KMS-11 (cell line): ENCODE measurements at regions not wholly inside any gene's neighbourhood (a gene's known extent, or its start where the extent isn't known, plus 50 kb on each side); places are given as distances from the start of the nearest gene placed in this dataset.

Source experiments
- H2AFZ ChIP-seq: fragments of 200-600 bp; sonication (generic); 2 replicates; pipeline ENCODE4 v1.6.1; 2016; ENCODE audit warnings: antibody characterized with exemption, mixed run types, low read depth
- H3K27ac ChIP-seq: fragments of 200-600 bp; sonication (generic); 2 replicates; pipeline ENCODE4 v1.6.1; 2016; ENCODE audit warnings: mild to moderate bottlenecking, mixed run types
- H3K27me3 ChIP-seq: fragments of 200-600 bp; sonication (generic); 2 replicates; pipeline ENCODE4 v1.6.1; 2017; ENCODE audit warnings: mild to moderate bottlenecking, low read depth, mixed run types, moderate library complexity; ENCODE audit not compliant: insufficient read depth
- H3K36me3 ChIP-seq: fragments of 200-600 bp; sonication (generic); 2 replicates; pipeline ENCODE4 v1.6.1; 2017; ENCODE audit warnings: mild to moderate bottlenecking, mixed run types; ENCODE audit not compliant: insufficient read depth
- H3K4me1 ChIP-seq: fragments of 200-600 bp; sonication (generic); 2 replicates; pipeline ENCODE4 v1.6.1; 2016; ENCODE audit warnings: mild to moderate bottlenecking, low read depth, mixed run types; ENCODE audit not compliant: poor library complexity, severe bottlenecking
- H3K4me2 ChIP-seq: fragments of 200-600 bp; sonication (generic); 2 replicates; pipeline ENCODE4 v1.7.0; 2016; ENCODE audit warnings: mild to moderate bottlenecking, mixed run types
- H3K4me3 ChIP-seq: fragments of 200-600 bp; sonication (generic); IDR thresholded peaks from 2 replicates; pipeline ENCODE4 v1.6.1; 2017; ENCODE audit warnings: low read depth, low read length, mixed read lengths; ENCODE audit not compliant: insufficient read depth
- H3K79me2 ChIP-seq: fragments of 200-600 bp; sonication (generic); 2 replicates; pipeline ENCODE4 v1.6.1; 2016; ENCODE audit warnings: low read depth, mixed run types; ENCODE audit not compliant: insufficient read depth
- H3K9ac ChIP-seq: fragments of 200-600 bp; sonication (generic); 2 replicates; pipeline ENCODE4 v1.6.1; 2016; ENCODE audit warnings: mild to moderate bottlenecking, mixed run types
- H4K20me1 ChIP-seq: fragments of 200-600 bp; sonication (generic); 2 replicates; pipeline ENCODE4 v1.6.1; 2016; ENCODE audit warnings: mild to moderate bottlenecking, mixed run types; ENCODE audit not compliant: insufficient read depth
- TF ChIP-seq, protein P1 (sequence below): fragments of 200-600 bp; sonication (generic); conservative IDR thresholded peaks from 2 replicates; pipeline ENCODE4 v1.6.1; 2017; ENCODE audit warnings: low read depth, mild to moderate bottlenecking, antibody characterized with exemption, low read length, moderate library complexity, mixed read lengths

DNA sequence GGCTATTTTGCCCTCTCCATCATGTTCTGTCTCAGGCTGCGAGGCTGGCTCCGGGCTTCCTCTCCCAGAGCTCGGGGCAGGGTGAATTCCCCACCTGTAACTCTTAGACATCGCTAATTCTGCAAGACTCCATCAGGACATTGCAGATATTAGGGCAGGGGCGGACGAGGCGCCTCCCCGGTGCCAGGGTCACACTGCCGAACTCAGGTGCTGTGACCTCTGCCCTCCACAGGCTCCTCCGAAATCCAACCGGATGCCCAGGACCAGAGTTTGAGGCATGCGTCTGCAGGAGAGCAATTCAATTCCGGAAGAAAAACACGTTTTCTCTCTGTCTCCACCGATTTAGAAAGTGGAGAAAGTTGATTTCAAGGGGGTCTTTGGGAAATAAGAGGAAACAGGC, 542.7 kb downstream of the BRD1 start:
- Histone ChIP-seq H3K9ac (no peak overlapping the region), H3K36me3 (no peaks in the 10 kb centered on the region), H3K27ac (no peak overlapping the region), H3K4me3 (no peak overlapping the region), H3K4me1 (no peaks in the 10 kb centered on the region), H4K20me1 (no peaks in the 10 kb centered on the region), H2AFZ (no peak overlapping the region), H3K79me2 (no peaks in the 10 kb centered on the region), H3K4me2 (no peak overlapping the region), H3K27me3 (no peaks in the 10 kb centered on the region; the same call in 1 of the 2 replicates)
- TF ChIP-seq, protein P1, sequence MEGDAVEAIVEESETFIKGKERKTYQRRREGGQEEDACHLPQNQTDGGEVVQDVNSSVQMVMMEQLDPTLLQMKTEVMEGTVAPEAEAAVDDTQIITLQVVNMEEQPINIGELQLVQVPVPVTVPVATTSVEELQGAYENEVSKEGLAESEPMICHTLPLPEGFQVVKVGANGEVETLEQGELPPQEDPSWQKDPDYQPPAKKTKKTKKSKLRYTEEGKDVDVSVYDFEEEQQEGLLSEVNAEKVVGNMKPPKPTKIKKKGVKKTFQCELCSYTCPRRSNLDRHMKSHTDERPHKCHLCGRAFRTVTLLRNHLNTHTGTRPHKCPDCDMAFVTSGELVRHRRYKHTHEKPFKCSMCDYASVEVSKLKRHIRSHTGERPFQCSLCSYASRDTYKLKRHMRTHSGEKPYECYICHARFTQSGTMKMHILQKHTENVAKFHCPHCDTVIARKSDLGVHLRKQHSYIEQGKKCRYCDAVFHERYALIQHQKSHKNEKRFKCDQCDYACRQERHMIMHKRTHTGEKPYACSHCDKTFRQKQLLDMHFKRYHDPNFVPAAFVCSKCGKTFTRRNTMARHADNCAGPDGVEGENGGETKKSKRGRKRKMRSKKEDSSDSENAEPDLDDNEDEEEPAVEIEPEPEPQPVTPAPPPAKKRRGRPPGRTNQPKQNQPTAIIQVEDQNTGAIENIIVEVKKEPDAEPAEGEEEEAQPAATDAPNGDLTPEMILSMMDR: no peak

DNA sequence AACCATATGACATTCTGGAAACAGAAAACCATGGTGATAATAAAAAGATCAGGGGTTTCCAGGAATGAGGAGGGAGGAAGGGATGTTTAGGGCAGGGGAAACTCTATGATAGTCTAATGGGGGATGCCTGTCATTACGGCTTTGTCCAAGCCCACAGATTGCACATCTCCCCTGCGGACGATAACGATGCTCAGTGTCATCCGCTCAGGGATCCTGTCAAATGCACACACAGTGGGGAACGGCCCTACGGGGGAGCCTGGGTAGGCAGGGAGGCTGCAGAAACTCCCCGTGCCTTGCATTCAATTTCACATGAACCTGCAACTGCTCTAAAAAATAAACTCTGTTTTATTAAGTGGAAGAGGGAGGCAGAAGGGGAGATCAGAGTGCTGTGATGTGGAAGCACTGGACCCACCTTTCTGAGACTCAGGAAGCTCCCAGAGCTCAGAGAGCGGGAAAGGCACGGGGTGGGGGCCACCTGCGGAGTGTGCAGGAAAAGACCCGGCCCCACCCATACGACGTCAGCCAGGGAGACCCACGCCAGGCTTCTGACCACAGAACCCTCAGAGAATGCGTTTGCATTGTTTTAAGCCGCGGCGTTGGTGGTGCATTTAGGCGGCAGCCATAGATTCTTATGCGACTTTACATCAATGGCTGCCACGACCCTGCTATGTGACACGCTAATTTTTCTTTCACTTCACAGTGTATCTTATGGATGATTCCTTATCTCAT, 543.5 kb downstream of the BRD1 start:
- no peaks in the 10 kb centered on the region for H3K79me2 ChIP-seq
- H3K4me2 ChIP-seq: no peak overlapping the region
- no peaks in the 10 kb centered on the region for H4K20me1 ChIP-seq
- no peak overlapping the region for H3K4me3 ChIP-seq
- no peak overlapping the region for H3K9ac ChIP-seq
- H3K36me3 ChIP-seq: no peaks in the 10 kb centered on the region
- no peak overlapping the region for H3K27ac ChIP-seq
- no peak overlapping the region for H2AFZ ChIP-seq
- TF ChIP-seq, protein P1: no peak
- H3K4me1 ChIP-seq: no peaks in the 10 kb centered on the region
- H3K27me3 ChIP-seq: no peaks in the 10 kb centered on the region; the same call in 1 of the 2 replicates

DNA sequence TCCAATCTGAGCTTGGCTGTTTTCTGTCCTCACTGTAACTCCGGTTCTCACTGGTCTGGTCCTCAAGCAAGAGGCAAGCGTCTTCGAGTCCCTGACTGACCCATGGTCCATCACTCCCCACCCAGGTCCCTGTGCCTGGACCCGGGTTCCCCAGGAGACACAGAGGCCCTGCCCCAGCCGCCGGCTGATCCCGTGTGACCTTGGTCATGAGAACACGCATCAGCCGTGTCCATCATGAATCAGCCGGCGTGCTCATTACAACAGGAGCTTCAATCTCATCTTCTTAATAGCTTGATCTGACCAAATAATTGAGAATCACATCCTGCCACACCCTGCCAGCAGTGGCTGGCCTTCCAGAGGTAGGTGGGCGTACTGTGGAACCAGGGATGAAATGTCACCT, 545.1 kb downstream of the BRD1 start:
- Histone ChIP-seq H3K27ac (no peak overlapping the region), H3K36me3 (no peaks in the 10 kb centered on the region), H3K4me3 (no peak overlapping the region), H3K27me3 (no peaks in the 10 kb centered on the region; the same call in 1 of the 2 replicates), H3K4me1 (no peaks in the 10 kb centered on the region), H2AFZ (no peak overlapping the region), H3K4me2 (no peak overlapping the region), H3K79me2 (no peaks in the 10 kb centered on the region), H4K20me1 (no peaks in the 10 kb centered on the region), H3K9ac (no peak overlapping the region)
- TF ChIP-seq, protein P1: no peak

DNA sequence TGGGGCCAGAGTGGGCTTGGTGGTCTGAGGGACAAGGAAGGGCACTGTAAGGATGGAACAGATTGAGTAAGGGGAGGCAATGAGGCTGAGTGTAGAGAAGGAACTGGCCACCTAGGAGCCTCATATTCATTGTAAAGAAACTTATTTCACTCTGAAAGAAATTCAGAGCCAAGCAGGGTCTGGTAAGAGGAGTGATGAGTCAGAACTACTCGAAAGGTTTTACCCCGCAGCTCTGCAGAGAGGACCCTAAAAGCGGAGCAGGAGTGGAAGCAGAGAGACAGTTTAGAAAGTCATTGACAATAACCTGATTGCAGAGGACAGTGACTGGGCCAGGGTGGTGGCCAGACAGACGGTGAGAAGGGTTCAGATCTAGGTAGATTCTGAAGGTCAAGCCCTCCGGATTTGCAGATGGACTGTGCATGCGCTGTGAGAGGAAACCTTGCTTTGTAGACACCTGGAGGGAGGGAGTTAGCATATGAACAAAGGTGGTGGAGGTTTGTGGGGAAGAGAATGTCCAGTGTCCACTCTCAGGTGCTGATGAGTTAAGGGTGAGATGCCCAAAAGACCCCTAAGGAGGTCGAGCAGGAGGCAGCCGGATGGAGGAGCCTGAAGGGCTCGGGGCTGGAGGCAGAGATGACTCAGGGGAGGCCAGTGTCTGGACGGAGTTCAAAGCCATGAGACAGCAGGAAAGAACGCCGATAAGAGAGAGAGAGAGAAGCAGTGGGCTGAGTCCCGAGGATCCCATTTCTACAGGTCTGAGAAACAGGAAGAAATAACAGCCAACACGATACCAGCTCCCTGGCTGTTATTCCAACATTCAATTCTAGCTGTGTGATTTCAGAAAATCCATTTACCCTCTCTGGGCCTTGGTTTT, 546.0 kb downstream of the BRD1 start:
- H3K79me2 ChIP-seq: no peaks in the 10 kb centered on the region
- H2AFZ ChIP-seq: no peak overlapping the region
- no peak overlapping the region for H3K4me3 ChIP-seq
- H3K4me2 ChIP-seq: no peak overlapping the region
- H3K27ac ChIP-seq: no peak overlapping the region
- H3K36me3 ChIP-seq: no peaks in the 10 kb centered on the region
- no peaks in the 10 kb centered on the region for H3K4me1 ChIP-seq
- H3K27me3 ChIP-seq: no peaks in the 10 kb centered on the region; the same call in 1 of the 2 replicates
- H4K20me1 ChIP-seq: no peaks in the 10 kb centered on the region
- no peak overlapping the region for H3K9ac ChIP-seq
- TF ChIP-seq, protein P1: no peak
